A204.1 (cell line): ENCODE measurements at regions not wholly inside any gene's neighbourhood (a gene's known extent, or its start where the extent isn't known, plus 50 kb on each side); places are given as distances from the start of the nearest gene placed in this dataset.

ENCODE experiments used
- FAIRE-seq: peaks from 2 replicates; lab custom pipeline; 2012; peaks lifted over from hg19 to GRCh38; lab: Jason Lieb, UNC

- FAIRE-seq = no peak
Measured at GRCh38 chr4:57488366-57489162, 378.4 kb upstream of the IGFBP7 start.

- no peak for FAIRE-seq
Measured at GRCh38 chr4:57475424-57475823, 365.2 kb upstream of the IGFBP7 start.

GRCh38 chr4:57465321-57466056 is 355.3 kb upstream of the IGFBP7 start:
- no peak for FAIRE-seq

GRCh38 chr4:57462843-57463242 is 352.7 kb upstream of the IGFBP7 start:
- FAIRE-seq = no peak

- no peak for FAIRE-seq
Measured at GRCh38 chr4:57460967-57461366, 350.8 kb upstream of the IGFBP7 start.

GRCh38 chr4:57448901-57449300 is 338.7 kb upstream of the IGFBP7 start:
- FAIRE-seq = no peak

GRCh38 chr4:57448452-57448851 is 338.3 kb upstream of the IGFBP7 start:
- no peak for FAIRE-seq

GRCh38 chr4:57446266-57446665 is 336.1 kb upstream of the IGFBP7 start:
- no peak for FAIRE-seq

- FAIRE-seq = no peak
Measured at GRCh38 chr4:57445686-57446085, 335.5 kb upstream of the IGFBP7 start.

GRCh38 chr4:57444671-57445070 is 334.5 kb upstream of the IGFBP7 start:
- FAIRE-seq = no peak

GRCh38 chr4:57443787-57444186 is 333.6 kb upstream of the IGFBP7 start:
- no peak for FAIRE-seq

GRCh38 chr4:57443308-57443707 is 333.1 kb upstream of the IGFBP7 start:
- FAIRE-seq = no peak

- FAIRE-seq = no peak
Measured at GRCh38 chr4:57442831-57443291, 332.7 kb upstream of the IGFBP7 start.

- FAIRE-seq = no peak
Measured at GRCh38 chr4:57442241-57442640, 332.1 kb upstream of the IGFBP7 start.

GRCh38 chr4:57437649-57438048 is 327.5 kb upstream of the IGFBP7 start:
- no peak for FAIRE-seq

- no peak for FAIRE-seq
Measured at GRCh38 chr4:57435300-57435699, 325.1 kb upstream of the IGFBP7 start.

GRCh38 chr4:57430726-57431125 is 320.5 kb upstream of the IGFBP7 start:
- no peak for FAIRE-seq

GRCh38 chr4:57426779-57427395 is 316.7 kb upstream of the IGFBP7 start:
- no peak for FAIRE-seq

GRCh38 chr4:57425610-57426009 is 315.4 kb upstream of the IGFBP7 start:
- FAIRE-seq = no peak

GRCh38 chr4:57424232-57424897 is 314.2 kb upstream of the IGFBP7 start:
- FAIRE-seq = no peak

- FAIRE-seq = no peak
Measured at GRCh38 chr4:57418133-57418532, 307.9 kb upstream of the IGFBP7 start.

- FAIRE-seq = no peak
Measured at GRCh38 chr4:57412259-57413054, 302.3 kb upstream of the IGFBP7 start.
